ENCODE measurements at regions not wholly inside any gene's neighbourhood (a gene's known extent, or its start where the extent isn't known, plus 50 kb on each side); places are given as distances from the start of the nearest gene placed in this dataset.

DNA sequence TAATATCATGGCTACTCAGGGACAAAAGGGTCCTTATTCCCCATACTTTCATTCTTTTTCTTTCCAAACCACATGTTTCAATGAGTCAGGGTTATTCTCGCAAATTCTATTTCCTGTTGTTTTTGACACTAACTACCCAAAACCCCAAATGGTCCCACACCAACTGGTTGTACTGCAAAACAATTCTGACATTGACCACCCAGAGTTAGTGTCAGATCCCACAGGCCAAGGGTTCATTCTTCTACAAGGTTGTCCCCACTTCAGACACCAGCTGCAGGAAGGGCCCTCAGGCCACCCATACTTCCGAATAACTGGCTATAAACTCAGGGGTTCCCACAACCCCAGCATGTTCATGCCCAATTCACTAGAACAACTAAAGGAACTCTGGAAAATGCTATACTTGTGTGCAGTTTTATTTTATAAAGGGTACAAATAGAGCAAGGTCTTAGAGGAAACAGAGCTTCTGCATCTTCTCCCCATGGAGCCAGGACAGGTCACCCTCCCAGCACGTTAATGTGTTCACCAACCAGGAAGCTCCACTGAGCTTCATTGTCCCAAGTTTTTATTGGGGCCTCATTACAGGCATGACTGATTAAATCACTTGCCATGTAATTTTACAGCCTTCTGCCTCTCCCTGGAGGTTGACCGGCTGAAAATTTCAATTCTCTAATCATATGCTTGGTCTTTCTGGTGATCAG lies 334.8 kb downstream of the DRD1 start:
- DNase-seq (ENCODE audit: low read depth in 2 of 2): no peak

DNA sequence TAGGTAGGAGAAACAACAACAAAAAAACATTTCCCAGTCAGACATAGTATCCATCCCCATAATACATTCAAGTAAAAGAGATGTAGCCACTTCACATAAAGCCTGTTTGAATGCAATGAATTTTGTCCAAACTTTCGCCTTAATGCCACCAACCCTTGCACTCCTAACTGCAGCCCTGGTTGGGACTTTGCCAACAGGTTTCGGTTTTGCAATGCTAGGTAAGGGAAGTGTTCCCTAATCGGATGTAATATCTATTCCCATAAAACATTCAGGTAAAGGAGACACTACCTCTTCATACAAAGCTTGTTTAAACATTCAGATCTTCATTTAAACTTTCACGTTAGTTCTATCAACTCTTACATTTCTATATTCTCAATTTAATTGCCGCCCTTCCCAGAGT lies 336.1 kb downstream of the DRD1 start:
- no peak for DNase-seq (ENCODE audit: low read depth in 2 of 2)

DNA sequence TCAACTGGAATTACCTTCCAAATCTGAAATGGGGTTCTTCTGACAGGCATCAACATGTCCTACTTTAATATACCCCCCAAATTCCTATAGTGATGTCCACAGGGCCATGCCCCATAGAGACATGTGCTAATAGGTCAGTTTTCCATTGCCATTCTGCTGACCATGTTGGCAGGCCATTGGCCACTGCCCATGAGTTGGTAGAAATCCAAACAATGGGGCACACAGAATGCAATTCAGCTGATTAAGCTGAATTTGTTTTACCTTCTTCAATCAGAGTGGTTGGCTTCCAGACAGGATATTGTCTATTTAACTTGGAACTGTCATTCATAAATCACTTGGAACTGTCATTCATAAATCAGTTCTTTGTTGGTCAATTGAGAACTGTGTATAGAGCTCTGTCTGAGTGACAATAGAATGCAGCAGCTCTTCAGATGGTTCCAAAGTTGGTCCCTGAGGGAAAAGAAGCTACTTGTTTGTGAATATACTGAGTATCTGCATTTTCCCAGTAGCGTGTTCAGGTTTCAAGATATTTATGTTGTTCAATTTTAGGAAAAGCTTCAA lies 336.9 kb downstream of the DRD1 start:
- no peak for DNase-seq (ENCODE audit: low read depth in 2 of 2)

DNA sequence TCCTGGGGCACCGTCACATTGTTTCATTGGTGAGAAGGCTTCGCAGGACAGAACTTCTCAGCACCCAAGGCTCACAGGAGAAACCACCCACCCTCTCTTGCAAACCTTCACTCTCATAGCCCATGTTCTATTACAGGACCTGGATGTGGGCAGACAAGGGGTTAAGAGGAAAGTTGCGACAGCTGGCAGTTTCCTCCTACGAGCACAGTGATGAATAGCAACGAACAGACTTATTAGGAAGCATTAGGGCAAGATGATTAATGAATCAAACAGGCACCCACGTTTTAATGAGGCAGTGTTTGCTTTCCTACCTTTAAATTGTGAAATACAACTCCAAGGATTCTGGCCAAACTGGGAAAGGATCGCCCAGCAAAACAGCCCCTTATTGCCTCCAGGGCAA lies 339.3 kb downstream of the DRD1 start:
- no peak for DNase-seq (ENCODE audit: low read depth in 2 of 2)

DNA sequence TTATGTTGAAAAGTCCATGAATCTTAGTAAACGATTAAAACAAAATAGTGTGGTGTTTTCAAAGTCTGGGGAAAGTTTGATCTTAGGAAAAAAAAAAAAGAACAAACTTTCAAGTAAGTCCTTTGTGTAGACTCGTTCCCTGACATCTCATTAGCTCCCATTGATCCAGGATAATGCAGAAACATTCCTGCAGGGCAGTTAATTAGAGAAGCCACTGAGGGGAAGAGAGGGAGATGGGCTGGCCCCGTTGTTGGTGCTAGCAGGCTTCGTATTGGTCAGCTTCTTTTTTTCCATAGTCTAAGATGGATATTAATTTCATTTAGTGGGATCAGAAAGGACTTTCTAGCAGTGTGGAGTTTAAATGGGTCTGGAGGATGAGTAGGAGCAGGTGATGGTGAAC lies 340.2 kb downstream of the DRD1 start:
- no peak for DNase-seq (ENCODE audit: low read depth in 2 of 2)

DNA sequence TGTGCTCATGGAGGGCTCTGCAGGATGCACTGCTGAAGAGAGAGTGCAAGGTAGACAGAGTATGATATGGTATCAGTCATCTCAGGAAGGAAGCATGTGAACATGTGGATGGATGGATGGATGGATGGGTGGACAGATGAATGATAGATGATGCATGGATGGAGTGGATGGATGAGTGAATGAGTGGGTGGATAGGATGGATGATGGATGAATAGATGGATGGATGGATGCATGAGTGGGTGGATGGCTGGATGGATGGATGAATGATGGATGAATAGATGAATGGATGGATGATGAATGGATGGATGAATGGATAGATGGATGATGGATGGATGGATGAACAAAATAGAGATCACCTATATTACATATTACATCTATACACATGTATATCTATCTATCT lies 341.3 kb downstream of the DRD1 start:
- DNase-seq (ENCODE audit: low read depth in 2 of 2): no peak

DNA sequence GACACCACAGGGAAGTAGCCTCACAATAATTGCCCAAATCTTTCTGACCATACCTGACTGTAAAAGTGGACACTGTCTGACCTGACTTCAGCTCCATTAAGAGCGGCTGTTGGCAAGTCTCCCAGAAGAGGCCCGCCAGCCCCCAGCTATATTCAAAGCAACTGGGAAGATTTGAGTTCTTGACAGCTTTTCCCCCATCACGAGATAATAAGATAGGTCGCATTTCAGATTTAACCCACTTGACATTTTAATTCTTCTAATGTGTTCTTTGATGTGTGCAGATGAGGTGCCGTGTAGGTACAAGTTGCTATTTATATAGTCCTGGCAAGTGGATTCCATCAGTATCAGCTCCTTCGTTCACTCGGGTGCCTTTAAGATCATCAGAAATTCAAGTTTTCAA lies 345.7 kb downstream of the DRD1 start:
- DNase-seq (ENCODE audit: low read depth in 2 of 2): no peak

DNA sequence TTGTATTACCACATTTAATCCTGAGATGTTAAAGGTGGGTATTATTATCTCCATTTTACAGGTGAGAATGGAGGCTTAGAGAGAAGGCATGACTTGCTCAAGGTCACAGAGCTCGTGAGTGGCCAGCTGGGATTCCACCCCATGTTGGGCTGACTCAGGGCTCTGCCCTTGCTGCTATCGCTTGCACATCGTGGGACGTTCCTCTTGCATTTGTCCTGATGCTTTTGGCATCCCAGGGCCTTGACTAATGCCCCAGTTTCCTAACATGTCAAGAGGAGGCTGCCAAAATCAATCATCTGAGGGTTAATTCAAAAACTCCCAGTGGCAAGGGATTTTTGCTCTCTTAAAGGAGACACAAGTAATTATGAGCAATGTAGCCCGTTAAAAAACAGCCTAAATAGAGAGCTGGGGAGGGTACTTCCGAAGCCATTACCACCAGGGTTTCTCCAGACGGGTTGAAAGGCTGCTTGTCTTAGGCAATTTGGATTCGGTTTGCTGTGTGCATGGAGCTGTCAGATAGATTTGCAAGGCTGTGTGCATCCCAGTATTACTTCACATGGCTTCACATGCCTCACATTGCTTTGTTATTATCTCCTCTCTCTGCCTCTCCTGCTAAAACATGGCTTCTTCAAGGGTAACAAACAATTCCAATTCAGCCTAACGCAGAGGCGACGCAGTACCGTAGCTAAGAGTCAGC lies 347.4 kb downstream of the DRD1 start:
- no peak for DNase-seq (ENCODE audit: low read depth in 2 of 2)

DNA sequence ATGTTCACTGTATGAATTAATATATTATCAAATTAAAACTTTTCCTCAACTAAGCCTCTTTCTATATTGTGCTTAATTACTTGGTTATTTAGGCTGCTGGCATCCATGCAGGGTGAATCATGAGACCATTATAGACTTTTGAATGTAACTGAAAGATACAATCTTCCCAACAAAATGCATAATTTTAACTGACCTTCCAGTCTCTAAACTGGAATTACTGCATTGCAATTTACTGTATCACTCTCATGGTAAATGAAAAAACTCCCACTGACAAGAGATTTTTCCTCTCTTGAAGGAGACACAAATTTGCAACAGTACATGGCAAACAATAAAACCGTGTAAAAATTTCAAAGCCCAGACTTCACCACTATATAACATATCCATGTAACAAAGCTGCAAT lies 349.5 kb downstream of the DRD1 start:
- DNase-seq (ENCODE audit: low read depth in 2 of 2): no peak

DNA sequence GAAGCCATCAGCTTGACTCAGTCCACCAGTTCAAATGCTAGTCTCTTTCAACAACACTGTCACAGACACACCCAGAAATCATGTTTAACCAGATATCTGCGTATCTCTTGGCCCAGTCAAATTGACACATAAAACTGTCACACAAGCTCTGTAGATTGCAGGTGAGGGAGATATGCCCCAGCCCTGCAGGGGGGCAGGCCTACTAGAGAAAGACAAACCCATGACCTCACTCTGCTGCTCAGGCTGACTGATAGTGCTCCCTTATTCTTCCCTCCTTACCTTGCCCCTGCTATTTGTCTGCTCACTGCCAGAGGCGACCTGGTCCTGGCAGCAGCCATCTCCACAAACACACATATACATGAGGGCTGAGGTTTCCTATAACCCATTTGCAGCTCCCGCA lies 351.3 kb downstream of the DRD1 start:
- DNase-seq (ENCODE audit: low read depth in 2 of 2): no peak

DNA sequence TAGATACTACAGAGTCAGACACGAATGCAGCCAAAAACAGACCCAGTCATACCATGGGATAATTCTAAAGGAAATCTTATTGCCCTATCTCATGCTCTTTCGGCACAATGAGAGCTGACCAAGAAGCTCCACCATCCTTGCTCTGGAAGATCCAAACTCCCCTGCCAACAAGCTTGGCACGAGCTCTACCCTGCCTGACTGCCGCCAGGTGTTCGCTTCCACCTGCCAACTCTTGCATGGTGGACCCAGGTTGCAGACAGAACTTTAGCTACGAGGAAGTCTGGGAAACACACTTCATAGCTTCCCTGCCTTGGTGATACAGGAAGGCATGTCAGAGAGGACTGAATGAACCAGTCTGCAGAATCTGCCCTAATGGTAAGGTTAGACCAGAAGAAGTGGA lies 355.0 kb downstream of the DRD1 start:
- DNase-seq (ENCODE audit: low read depth in 2 of 2): no peak

DNA sequence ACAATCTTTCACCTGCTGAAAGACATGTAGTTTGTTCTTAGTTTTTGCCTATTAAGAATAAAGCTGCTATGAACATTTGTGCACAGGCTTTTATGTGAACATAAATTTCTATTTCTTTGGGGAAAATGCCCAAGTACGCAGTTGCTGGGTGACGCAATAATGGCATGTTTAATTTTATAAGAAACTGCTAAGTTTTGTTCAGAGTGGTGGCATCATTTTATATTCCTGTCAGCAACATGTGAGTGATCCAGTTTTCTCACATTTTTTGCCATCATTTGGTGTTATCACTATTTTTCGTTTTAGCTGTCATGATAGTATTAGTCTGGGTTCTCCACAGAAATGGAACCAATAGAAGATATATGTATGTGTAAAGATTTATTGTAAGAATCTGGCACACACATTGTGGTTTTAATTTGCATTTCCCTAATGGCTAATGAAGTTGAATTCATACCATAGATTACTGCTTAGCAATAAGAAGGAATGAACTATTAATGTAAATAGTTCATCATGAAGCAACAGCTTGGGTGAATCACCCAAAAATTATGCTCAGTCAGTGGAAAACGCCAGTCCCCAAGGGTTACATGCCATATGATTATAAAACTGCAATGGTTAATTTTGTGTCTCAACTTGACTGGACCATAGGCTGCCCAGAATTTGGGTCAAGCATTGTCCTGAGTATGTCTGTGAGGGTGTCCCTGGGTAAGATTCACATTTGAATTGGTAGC lies 358.6 kb downstream of the MSX2 start:
- no peak for DNase-seq (ENCODE audit: low read depth in 2 of 2)

DNA sequence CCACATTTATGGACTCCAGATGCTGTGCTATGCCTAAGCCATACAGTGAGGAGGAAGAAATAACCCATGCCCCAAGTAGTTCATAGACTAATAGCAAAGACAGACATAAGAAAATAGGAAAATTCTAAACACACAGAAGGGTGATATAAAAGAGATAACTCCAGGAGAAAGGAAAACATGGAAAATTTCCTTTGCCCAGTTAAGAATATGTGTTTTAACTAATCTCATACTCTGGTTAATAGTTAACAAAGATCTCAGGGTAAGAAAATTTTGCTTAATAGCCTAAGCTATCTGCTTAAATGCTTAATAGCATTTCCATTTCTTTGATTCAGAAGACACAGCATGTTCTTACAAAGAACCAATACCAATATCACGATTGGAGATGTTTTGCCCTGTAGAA lies 358.0 kb downstream of the MSX2 start:
- no peak for DNase-seq (ENCODE audit: low read depth in 2 of 2)

DNA sequence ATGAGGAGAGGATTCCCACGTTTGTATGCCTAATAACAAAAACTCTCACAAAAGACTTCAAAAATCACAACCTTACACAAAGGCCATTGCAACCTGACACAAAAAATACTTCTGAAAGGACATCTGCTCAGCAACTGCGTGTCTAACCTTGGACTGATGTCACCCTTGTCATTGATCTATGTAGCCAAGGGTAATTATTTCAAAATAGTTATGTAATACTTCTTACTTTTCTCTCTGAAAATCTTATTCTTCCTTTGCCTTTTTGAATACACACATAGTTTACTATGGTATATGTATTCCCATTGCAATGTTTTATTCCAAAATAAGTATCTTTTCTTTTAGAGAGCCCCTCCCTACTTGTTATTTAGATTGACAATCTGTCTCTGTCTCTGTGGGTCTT lies 355.3 kb downstream of the MSX2 start:
- no peak for DNase-seq (ENCODE audit: low read depth in 2 of 2)

DNA sequence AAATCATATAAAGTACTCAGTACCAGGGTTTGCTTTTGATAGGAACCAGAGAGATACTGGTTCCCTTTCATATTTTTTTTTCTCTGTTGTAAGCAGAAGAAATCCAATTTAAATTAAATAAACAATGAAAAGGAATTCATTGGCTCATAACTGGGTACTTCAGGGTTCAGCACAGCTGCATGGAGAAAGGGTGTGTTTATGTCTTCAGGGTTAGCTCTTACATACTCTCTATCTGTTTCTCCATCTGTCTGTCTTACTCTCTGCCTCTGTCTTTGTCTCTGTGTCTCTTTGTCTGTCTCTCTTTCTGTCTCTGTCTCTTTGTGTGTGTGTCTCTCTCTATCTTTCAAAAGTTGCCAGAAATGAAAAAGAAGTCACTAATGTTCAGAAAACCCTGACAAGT lies 345.9 kb downstream of the MSX2 start:
- no peak for DNase-seq (ENCODE audit: low read depth in 2 of 2)

DNA sequence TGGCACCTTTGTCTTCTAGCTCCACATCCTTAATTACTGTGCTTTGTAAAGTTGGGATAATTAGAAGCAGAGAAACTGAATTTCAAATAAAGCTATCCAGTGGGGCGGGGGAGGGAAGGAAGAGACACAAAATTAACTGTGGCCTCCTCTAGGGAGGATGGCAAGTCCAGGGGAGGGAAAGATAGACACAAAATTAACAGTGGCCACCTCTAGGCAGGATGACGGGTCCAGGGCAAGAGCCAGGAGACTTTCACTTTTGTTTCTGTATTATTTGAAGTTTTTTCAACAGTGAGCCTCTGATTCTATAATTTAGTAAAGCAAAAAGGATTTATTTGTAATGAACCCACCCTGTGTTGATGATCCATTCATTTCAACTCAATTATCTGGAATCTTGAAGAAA lies 335.9 kb downstream of the MSX2 start:
- no peak for DNase-seq (ENCODE audit: low read depth in 2 of 2)

DNA sequence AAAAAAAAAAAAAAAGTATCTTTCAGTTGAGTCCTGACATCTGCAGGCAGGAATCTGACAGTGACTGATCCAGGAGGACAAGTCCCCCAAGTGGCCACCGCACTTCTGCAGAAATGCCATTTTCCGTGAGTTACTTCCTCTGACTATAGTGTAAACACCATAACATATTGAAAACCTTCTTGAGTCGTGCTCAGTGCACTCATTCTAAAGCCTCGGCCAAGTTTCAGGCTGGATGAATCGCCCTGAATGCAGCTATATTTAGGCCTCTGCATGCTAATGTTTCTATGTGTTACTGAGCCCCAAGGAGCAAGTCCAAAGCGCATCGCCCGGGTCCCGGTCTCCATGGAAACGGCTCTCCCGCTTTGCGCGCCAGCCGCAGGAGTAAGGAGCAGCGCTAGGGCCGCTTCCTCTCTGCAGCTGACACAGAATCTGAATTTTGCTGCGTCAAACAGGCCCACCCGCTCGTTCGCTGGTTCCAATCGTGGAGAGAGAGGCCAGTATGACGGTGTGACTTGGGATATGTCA lies 335.4 kb downstream of the MSX2 start:
- no peak for DNase-seq (ENCODE audit: low read depth in 2 of 2)

DNA sequence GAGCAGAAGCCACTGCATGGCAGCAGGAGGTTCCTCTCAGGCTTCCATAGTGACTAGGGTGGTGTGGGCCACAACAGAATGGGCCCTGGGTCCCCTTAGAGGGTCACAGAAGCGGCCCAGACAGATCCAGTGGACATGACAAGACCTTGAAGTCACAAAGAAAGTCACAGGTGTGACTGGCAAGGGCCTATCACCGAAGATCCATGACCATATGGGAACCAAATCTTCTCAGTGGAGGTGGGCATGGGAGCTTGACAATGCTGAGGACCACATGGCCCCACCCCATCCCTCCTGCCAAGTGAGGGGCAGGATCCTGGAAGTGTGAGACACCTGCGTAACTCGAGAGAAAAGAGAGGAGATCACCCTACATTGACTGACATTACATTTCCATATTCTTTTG lies 332.4 kb downstream of the MSX2 start:
- DNase-seq (ENCODE audit: low read depth in 2 of 2): no peak

DNA sequence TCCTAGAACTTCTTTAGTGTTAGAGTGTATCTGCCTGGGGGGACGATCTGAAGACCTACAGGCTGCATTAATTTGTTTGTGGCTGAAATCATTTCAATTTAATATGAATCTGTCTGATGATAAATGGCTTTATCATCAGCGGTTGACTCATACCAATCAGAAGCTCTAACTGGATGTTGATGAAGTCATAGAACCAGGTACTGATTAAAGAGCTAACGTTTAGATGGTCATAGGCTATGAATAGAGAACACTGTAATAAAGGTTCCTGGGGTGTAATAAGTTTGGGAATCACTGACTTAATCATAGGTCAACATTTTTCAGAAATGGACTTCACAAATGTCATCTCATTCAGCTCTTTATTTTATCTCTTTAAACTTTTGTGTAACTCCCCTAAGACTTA lies 329.9 kb downstream of the MSX2 start:
- no peak for DNase-seq (ENCODE audit: low read depth in 2 of 2)

DNA sequence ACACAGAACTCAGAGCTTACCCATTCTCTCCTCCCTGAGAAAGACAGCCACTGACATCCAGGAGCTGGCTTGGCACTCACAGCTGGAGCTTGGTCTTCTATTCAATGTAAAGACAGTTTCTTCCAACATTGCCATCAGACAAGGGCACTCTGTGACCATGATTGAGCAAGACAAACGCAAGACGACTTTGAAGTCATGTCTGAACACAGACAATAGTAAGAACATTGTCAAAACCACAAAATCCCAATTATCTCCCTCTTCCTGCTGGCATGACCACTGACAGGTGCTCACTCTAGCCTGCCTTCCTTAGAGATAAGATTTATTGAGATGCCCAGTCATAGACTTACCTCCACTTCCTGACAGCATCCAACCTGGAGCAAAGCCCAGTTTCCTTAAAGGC lies 328.0 kb downstream of the MSX2 start:
- DNase-seq (ENCODE audit: low read depth in 2 of 2): no peak

DNA sequence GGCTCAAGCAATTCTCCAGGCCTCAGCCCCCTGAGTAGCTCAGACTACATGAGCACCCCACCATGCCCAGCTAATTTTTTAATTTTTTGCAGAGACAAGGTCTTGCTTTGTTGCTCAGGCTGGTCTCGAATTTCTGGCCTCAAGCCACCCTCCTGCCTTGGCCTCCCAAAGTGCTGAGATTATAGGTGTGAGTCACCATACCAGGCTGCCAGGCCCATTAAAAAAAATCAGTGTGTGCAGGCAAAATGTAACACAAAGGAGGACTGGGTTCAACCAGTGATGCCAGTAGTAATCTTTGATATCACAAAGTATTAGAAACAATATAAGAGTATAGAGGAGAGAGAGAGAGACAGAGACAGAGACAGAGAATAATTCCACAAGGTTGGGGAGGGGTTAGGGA lies 322.7 kb downstream of the MSX2 start:
- no peak for DNase-seq (ENCODE audit: low read depth in 2 of 2)

DNA sequence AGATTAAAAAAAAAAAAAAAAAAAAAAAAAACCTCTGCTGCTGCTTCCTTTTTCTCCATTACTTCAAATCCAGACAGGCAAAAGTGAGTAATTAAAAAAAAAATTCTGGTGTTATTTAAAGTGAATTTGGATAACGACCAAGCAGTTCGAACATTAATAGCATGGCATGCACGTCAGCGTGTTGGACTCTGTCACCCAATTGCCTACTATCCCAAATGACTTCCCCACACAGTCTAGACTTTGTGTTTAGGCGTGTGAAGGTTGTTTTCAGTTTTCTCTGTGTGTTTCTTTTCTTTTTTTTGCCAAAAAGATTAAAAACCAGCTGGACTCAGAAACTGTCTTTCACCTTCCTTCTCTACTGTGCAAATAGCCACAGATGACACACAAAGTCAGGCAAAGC lies 321.4 kb downstream of the MSX2 start:
- DNase-seq (ENCODE audit: low read depth in 2 of 2): no peak

DNA sequence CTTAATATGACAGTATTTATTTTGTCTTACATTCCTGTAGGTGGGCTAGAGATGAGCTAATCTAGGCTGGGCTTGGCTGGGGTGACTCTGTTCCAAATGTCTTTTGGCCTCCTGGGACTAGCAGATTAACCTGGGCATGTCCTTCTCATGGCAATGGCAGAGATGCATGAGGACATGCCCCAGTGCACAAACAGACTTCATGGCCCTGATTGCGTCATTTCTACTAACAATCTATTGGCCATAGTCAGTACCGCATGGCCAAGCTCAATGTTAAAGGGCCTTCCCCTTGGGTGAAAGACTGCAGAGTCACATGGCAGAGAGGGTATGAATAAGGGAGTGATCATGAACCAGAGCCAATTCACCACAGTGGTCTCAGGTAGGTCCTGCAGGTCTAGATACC lies 313.4 kb downstream of the MSX2 start:
- no peak for DNase-seq (ENCODE audit: low read depth in 2 of 2)
